K562 (cell line): ENCODE measurements at regions not wholly inside any gene's neighbourhood (a gene's known extent, or its start where the extent isn't known, plus 50 kb on each side); places are given as distances from the start of the nearest gene placed in this dataset.

Experiments used
- ATF1 ChIP-seq, 2 experiments: fragments of 450-650 bp in 1 of 2; IDR thresholded peaks; 2 replicates each; pipeline ENCODE4 v1.6.1; 2016; ENCODE audit warnings: missing compliant biosample characterization in 1 of 2, missing genetic modification characterization in 1 of 2
- BDP1 ChIP-seq: IDR thresholded peaks from 3 replicates; pipeline ENCODE4 v1.6.1; 2011; ENCODE audit not compliant: insufficient read length, insufficient read depth
- CHD4 ChIP-seq: fragments of 200-600 bp; sonication (generic); IDR thresholded peaks from 3 replicates; pipeline ENCODE4 v1.6.1; 2012; ENCODE audit warnings: low read depth, mild to moderate bottlenecking, mixed read lengths, low read length, inconsistent platforms; ENCODE audit not compliant: insufficient read depth, insufficient replicate concordance, poor library complexity, severe bottlenecking
- CREM ChIP-seq: IDR thresholded peaks from 2 replicates; pipeline ENCODE4 v1.6.1; 2014; ENCODE audit warnings: antibody characterized with exemption, low read depth
- GATAD2A ChIP-seq: fragments of 450-650 bp; IDR thresholded peaks from 2 replicates; pipeline ENCODE4 v1.6.1; 2017
- HDAC2 ChIP-seq: fragments of 450-650 bp; IDR thresholded peaks from 2 replicates; pipeline ENCODE4 v1.6.1; 2016; ENCODE audit warnings: mild to moderate bottlenecking
- MBD2 ChIP-seq: sonication (generic); IDR thresholded peaks from 2 replicates; pipeline ENCODE4 v1.6.1; 2016; ENCODE audit warnings: low read depth, borderline replicate concordance
- MLX ChIP-seq, 2 experiments: fragments of 450-650 bp in 1 of 2; sonication (generic) in 1 of 2; formaldehyde crosslinking; conservative IDR thresholded peaks; 2 replicates each; pipeline versions ENCODE4 v1.4.0 to v1.8.1; 2020 to 2022; ENCODE audit warnings: mild to moderate bottlenecking in 1 of 2, missing genetic modification reagents in 1 of 2
- POLR2A ChIP-seq: fragments of 450-650 bp; conservative IDR thresholded peaks from 2 replicates; pipeline ENCODE4 v1.6.1; 2016
- POLR2G ChIP-seq: fragments of 200-400 bp; formaldehyde crosslinking; IDR thresholded peaks from 2 replicates; pipeline ENCODE4 v1.6.1; 2017; ENCODE audit warnings: low read depth, mild to moderate bottlenecking, antibody characterized with exemption, low read length, moderate library complexity
- RBM22 ChIP-seq: fragments of 200-400 bp; formaldehyde crosslinking; IDR thresholded peaks from 2 replicates; pipeline ENCODE4 v1.6.1; 2018; ENCODE audit warnings: low read length, low read depth; ENCODE audit not compliant: poor library complexity, severe bottlenecking
- RREB1 ChIP-seq: fragments of 250-450 bp; sonication (Bioruptor Pico); IDR thresholded peaks from 2 replicates; pipeline ENCODE4 v1.4.0; 2020
- SMAD3 ChIP-seq: fragments of 450-650 bp; formaldehyde crosslinking; conservative IDR thresholded peaks from 2 replicates; pipeline ENCODE4 v1.4.0; 2020; ENCODE audit warnings: mild to moderate bottlenecking
- SREBF2 ChIP-seq: sonication (generic); formaldehyde crosslinking; IDR thresholded peaks from 2 replicates; pipeline ENCODE4 v1.4.0; 2020; ENCODE audit warnings: mild to moderate bottlenecking, missing genetic modification reagents
- USF2 ChIP-seq: sonication (generic); formaldehyde crosslinking; IDR thresholded peaks from 2 replicates; pipeline ENCODE4 v1.5.0; 2020; ENCODE audit warnings: missing genetic modification reagents
- ZBTB17 ChIP-seq: fragments of 450-650 bp; formaldehyde crosslinking; IDR thresholded peaks from 2 replicates; pipeline ENCODE4 v1.4.0; 2020; ENCODE audit warnings: mild to moderate bottlenecking
- ZNF253 ChIP-seq: fragments of 250-450 bp; sonication (Bioruptor Pico); conservative IDR thresholded peaks from 2 replicates; pipeline ENCODE4 v1.6.1; 2021; ENCODE audit warnings: mild to moderate bottlenecking

GRCh38 chr7:106183952-106184351 is 71.8 kb upstream of the SYPL1 start (continued):
- TF ChIP-seq USF2 (no peak), RREB1 (no peak), BDP1 (no peak), MLX (CRISPR knock-in tag; conservative IDR thresholded peaks at IDR 0.05) (no peak), ZNF253 (CRISPR knock-in tag) (no peak), SMAD3 (peak; percentile 76), GATAD2A (no peak), POLR2G (no peak), ZBTB17 (CRISPR knock-in tag) (0 out of 2 replicates have a peak, but pooled peaks have one; percentile 50), RBM22 (no peak), HDAC2 (no peak), CREM (no peak), SREBF2 (CRISPR knock-in tag) (no peak), MBD2 (no peak), CHD4 (no peak), POLR2A (no peak), ATF1 (CRISPR knock-in tag; IDR thresholded peaks at IDR 0.05) (no peak), ATF1 (tag; IDR thresholded peaks at IDR 0.05) (no peak)
